ENCODE measurements at regions not wholly inside any gene's neighbourhood (a gene's known extent, or its start where the extent isn't known, plus 50 kb on each side); places are given as distances from the start of the nearest gene placed in this dataset.
"Not testable (repeated sequence)": the region's sequence is repeated elsewhere in the genome, so short reads cannot be mapped to it uniquely, and the experiment has no call there.

DNA sequence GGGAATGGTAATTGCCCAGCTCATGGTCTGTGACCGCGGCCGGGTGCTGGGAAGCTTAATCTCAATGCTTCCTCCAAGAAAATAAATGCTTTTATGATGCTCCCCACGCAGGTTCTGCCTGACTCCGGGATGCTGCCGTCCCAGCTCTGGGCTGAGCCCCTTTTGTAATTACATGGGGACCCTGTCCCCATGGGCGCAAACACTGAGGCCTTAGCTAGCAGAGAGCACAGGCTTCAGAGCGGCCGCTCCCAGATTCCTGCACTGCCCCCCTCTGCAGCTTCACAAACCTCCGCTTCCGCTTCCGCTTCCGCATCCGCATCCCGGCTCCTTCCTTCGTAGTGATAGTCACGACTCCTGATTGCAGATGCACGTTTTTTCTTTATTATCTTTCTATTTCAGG, 129.5 kb downstream of the KIF26A start:
- DNase-seq (ENCODE audit: low spot score) (peak; percentile 48), ATAC-seq (ENCODE audit: low read depth) (no peak)
- Histone ChIP-seq H3K27ac (ENCODE audit: poor library complexity, severe bottlenecking) (no peak overlapping the region), H3K4me1 (ENCODE audit: insufficient read depth, poor library complexity, severe bottlenecking) (no peaks in the 10 kb centered on the region), H3K27me3 (ENCODE audit: insufficient read depth, poor library complexity, severe bottlenecking) (peaks cover 15% of the 10 kb centered on the region), H3K9me3 (ENCODE audit: severe bottlenecking) (no peaks in the 10 kb centered on the region), H3K4me3 (ENCODE audit: severe bottlenecking) (no peak overlapping the region), H3K36me3 (ENCODE audit: low read depth) (no peaks in the 10 kb centered on the region)
- TF ChIP-seq CTCF (IDR thresholded peaks at IDR 0.05; ENCODE audit: poor library complexity, severe bottlenecking) = no peak

GRCh38 chr14:104268295-104268694, 129.9 kb downstream of the KIF26A start:
- peaks cover 19% of the 10 kb centered on the region for H3K27me3 ChIP-seq (ENCODE audit: insufficient read depth, poor library complexity, severe bottlenecking)
- H3K4me3 ChIP-seq (ENCODE audit: severe bottlenecking) = no peak overlapping the region
- no peak for TF ChIP-seq CTCF (IDR thresholded peaks at IDR 0.05; ENCODE audit: poor library complexity, severe bottlenecking)
- no peak for DNase-seq (ENCODE audit: low spot score)
- no peak for ATAC-seq (ENCODE audit: low read depth)
- no peaks in the 10 kb centered on the region for H3K9me3 ChIP-seq (ENCODE audit: severe bottlenecking)
- no peak overlapping the region for H3K27ac ChIP-seq (ENCODE audit: poor library complexity, severe bottlenecking)
- no peaks in the 10 kb centered on the region for H3K4me1 ChIP-seq (ENCODE audit: insufficient read depth, poor library complexity, severe bottlenecking)
- no peaks in the 10 kb centered on the region for H3K36me3 ChIP-seq (ENCODE audit: low read depth)

GRCh38 chr14:104268725-104269436, 130.5 kb downstream of the KIF26A start:
- Histone ChIP-seq H3K36me3 (ENCODE audit: low read depth) (no peaks in the 10 kb centered on the region), H3K9me3 (ENCODE audit: severe bottlenecking) (no peaks in the 10 kb centered on the region), H3K4me3 (ENCODE audit: severe bottlenecking) (no peak overlapping the region), H3K4me1 (ENCODE audit: insufficient read depth, poor library complexity, severe bottlenecking) (no peaks in the 10 kb centered on the region), H3K27ac (ENCODE audit: poor library complexity, severe bottlenecking) (no peak overlapping the region), H3K27me3 (ENCODE audit: insufficient read depth, poor library complexity, severe bottlenecking) (peaks cover 23% of the 10 kb centered on the region)
- ATAC-seq (ENCODE audit: low read depth) (no peak), DNase-seq (ENCODE audit: low spot score) (peak; percentile 54)
- TF ChIP-seq CTCF (IDR thresholded peaks at IDR 0.05; ENCODE audit: poor library complexity, severe bottlenecking) = no peak

DNA sequence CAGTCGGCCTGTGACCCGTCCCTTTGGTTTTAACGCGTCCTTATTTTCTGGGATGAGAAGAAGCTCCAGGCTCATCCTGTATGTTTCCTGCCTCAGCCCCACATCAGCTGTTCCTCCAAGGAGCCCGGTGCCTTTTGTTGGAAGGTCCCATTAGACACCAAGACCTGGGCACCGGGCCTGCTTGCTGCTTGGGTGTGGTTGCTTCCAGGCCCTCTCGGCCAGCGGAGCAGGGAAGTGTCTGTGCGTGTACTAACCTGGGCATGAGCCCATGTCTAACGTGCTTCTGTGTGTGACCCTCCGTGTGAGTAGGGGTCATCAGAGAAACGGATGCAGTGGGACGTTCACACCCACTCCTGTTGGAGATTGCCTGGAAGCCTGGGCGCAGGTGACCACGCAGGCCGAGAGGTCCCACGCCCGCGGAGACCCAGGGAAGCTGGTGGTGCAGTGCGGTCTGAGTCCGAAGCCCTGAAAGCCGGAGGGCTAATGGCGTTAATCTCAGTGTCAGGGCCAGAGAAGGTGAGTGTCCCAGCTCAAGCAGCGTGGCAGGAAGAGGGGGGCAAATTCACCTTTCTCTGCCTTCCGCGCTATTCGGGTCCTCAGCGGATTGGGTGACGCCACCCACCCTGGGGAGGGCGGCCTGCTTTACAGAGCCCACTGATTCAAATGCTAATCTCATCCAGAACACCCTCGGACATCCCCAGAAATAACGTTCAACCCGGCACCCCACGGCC, 131.3 kb downstream of the KIF26A start:
- not testable (repeated sequence) for H3K4me3 ChIP-seq (ENCODE audit: severe bottlenecking); H3K4me1 ChIP-seq (ENCODE audit: insufficient read depth, poor library complexity, severe bottlenecking); H3K36me3 ChIP-seq (ENCODE audit: low read depth); H3K27ac ChIP-seq (ENCODE audit: poor library complexity, severe bottlenecking); H3K9me3 ChIP-seq (ENCODE audit: severe bottlenecking); ATAC-seq (ENCODE audit: low read depth)
- H3K27me3 ChIP-seq (ENCODE audit: insufficient read depth, poor library complexity, severe bottlenecking) = peaks cover 31% of the 10 kb centered on the region
- peak; percentile 66 for DNase-seq (ENCODE audit: low spot score)

GRCh38 chr14:104271391-104271790, 133.0 kb downstream of the KIF26A start:
- no peak for ATAC-seq (ENCODE audit: low read depth)
- no peak overlapping the region for H3K4me3 ChIP-seq (ENCODE audit: severe bottlenecking)
- H3K27ac ChIP-seq (ENCODE audit: poor library complexity, severe bottlenecking) = no peak overlapping the region
- peaks cover 45% of the 10 kb centered on the region for H3K27me3 ChIP-seq (ENCODE audit: insufficient read depth, poor library complexity, severe bottlenecking)
- no peaks in the 10 kb centered on the region for H3K9me3 ChIP-seq (ENCODE audit: severe bottlenecking)
- no peaks in the 10 kb centered on the region for H3K36me3 ChIP-seq (ENCODE audit: low read depth)
- no peak for TF ChIP-seq CTCF (IDR thresholded peaks at IDR 0.05; ENCODE audit: poor library complexity, severe bottlenecking)
- no peak for DNase-seq (ENCODE audit: low spot score)
- H3K4me1 ChIP-seq (ENCODE audit: insufficient read depth, poor library complexity, severe bottlenecking) = peaks cover 5% of the 10 kb centered on the region
